Gastroesophageal sphincter (tissue), 4 donors: ENCODE measurements at regions not wholly inside any gene's neighbourhood (a gene's known extent, or its start where the extent isn't known, plus 50 kb on each side); places are given as distances from the start of the nearest gene placed in this dataset.

Source experiments
- ATAC-seq: fragments of 150-250 bp; one replicate; pipeline ENCODE4 v1.9.1; 2016; ENCODE audit warnings: mild to moderate bottlenecking, moderate library complexity
- H3K27ac ChIP-seq, 4 donors: fragments of 200-600 bp; sonication (generic) in 3 of 4; 1 replicate in 3 of 4; 2 replicates in 1 of 4; pipeline ENCODE4 v1.5.1; 2016 to 2019
- H3K27me3 ChIP-seq: fragments of 200-600 bp; sonication (generic); one replicate; pipeline ENCODE4 v1.5.1; 2019
- H3K36me3 ChIP-seq, 2 donors: fragments of 200-600 bp; sonication (generic); one replicate each; pipeline ENCODE4 v1.5.1; 2019; ENCODE audit warnings: control low read depth in 1 of 2
- H3K4me1 ChIP-seq, 3 donors: fragments of 200-600 bp; sonication (generic); 1 replicate in 2 of 3; 2 replicates in 1 of 3; pipeline ENCODE4 v1.5.1; 2016 to 2019; ENCODE audit warnings: control low read depth in 2 of 3
- H3K4me3 ChIP-seq, 2 donors: fragments of 200-600 bp; sonication (generic); one replicate each; pipeline ENCODE4 v1.5.1; 2019; ENCODE audit warnings: mild to moderate bottlenecking in 1 of 2, moderate library complexity in 1 of 2
- H3K9me3 ChIP-seq, 3 donors: fragments of 200-600 bp; sonication (generic); one replicate each; pipeline ENCODE4 v1.5.1; 2017 to 2019; ENCODE audit warnings: control low read depth in 2 of 3
- EP300 ChIP-seq: sonication (generic); formaldehyde crosslinking; IDR thresholded peaks from one replicate; pipeline ENCODE4 v1.6.1; 2017; ENCODE audit warnings: antibody characterized with exemption, mild to moderate bottlenecking
- POLR2A ChIP-seq, 2 donors: fragments of 450-650 bp; IDR thresholded peaks; one replicate each; pipeline ENCODE4 v1.6.1; 2017; ENCODE audit warnings: antibody characterized with exemption in 2 of 2, mild to moderate bottlenecking in 2 of 2, moderate library complexity in 1 of 2
- POLR2AphosphoS5 ChIP-seq: sonication (generic); formaldehyde crosslinking; IDR thresholded peaks from one replicate; pipeline ENCODE4 v1.6.1; 2017; ENCODE audit warnings: antibody characterized with exemption
- WGBS, 2 donors: methylation state at CpG; one replicate each; pipeline ENCODE4 v1.1.5; 2018; ENCODE audit warnings: low coverage in 1 of 2; 5-methylcytosine and 5-hydroxymethylcytosine counted together
- TF ChIP-seq, protein P1 (sequence below), 4 experiments: fragments of 200-600 bp in 2 of 4; fragments of 450-650 bp in 2 of 4; sonication (generic) in 1 of 4; IDR thresholded peaks; one replicate each; pipeline ENCODE4 v1.5.1; 2017 to 2019; ENCODE audit warnings: antibody characterized with exemption in 4 of 4, mild to moderate bottlenecking in 2 of 4, moderate library complexity in 2 of 4

DNA sequence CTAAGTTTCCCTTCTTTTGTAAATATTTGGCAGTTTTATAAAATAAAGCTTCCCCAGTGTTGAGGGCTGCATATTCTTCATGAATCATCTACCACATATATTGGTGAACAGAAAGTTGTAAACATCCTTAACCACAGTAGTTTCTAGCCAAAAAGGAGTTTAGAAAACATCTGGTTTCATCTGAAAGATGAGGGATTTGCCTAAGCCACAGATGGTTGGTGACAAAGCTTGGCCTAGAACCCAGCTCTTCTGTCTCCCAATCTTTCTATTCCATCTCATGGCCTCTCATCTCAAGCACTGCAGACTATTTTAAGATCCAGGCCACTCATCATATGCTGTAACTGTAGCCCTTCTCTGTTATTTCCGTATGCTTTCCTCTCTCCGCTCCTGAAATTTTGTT, 232.3 kb upstream of the TRPM3 start:
- no peaks in the 10 kb centered on the region for H3K9me3 ChIP-seq
- 40 to 45% methylated on average over 1 to 2 of the region's 2 CpGs for WGBS, 2 donors
- no peaks in the 10 kb centered on the region for H3K4me1 ChIP-seq
- H3K27me3 ChIP-seq = no peaks in the 10 kb centered on the region
- TF ChIP-seq POLR2AphosphoS5 (no peak), EP300 (no peak), POLR2A (IDR thresholded peaks at IDR 0.05) (no peak)
- TF ChIP-seq, protein P1, sequence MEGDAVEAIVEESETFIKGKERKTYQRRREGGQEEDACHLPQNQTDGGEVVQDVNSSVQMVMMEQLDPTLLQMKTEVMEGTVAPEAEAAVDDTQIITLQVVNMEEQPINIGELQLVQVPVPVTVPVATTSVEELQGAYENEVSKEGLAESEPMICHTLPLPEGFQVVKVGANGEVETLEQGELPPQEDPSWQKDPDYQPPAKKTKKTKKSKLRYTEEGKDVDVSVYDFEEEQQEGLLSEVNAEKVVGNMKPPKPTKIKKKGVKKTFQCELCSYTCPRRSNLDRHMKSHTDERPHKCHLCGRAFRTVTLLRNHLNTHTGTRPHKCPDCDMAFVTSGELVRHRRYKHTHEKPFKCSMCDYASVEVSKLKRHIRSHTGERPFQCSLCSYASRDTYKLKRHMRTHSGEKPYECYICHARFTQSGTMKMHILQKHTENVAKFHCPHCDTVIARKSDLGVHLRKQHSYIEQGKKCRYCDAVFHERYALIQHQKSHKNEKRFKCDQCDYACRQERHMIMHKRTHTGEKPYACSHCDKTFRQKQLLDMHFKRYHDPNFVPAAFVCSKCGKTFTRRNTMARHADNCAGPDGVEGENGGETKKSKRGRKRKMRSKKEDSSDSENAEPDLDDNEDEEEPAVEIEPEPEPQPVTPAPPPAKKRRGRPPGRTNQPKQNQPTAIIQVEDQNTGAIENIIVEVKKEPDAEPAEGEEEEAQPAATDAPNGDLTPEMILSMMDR (IDR thresholded peaks at IDR 0.05) = no peak
- H3K27ac ChIP-seq = no peak overlapping the region
- no peak overlapping the region for H3K4me3 ChIP-seq
- ATAC-seq = no peak
- H3K36me3 ChIP-seq = no peaks in the 10 kb centered on the region

DNA sequence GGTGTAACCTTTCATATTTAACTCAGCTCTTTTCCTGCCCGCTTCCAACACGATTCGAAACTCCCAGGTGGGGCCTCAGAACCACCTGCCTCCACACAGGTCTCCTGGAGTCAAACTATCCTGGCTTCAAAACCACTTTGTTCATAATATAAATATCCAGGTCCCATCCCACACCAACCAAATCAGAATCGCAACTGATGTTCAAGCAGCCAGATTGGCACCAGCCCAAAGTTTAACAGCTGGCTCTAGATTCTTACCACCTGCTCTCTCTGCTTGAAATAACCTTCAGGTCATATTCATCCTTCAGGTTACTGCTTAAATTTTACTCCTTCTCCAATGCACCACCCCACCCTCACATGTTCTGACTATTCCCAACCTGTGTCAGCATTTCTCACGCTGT, 231.4 kb upstream of the TRPM3 start:
- Histone ChIP-seq H3K27ac (no peak overlapping the region), H3K36me3 (no peaks in the 10 kb centered on the region), H3K27me3 (no peaks in the 10 kb centered on the region), H3K4me1 (no peaks in the 10 kb centered on the region), H3K9me3 (no peaks in the 10 kb centered on the region), H3K4me3 (no peak overlapping the region)
- 52 to 71% methylated on average over 5 of the region's 5 CpGs for WGBS, 2 donors
- no peak for ATAC-seq
- TF ChIP-seq, protein P1 (IDR thresholded peaks at IDR 0.05) = no peak
- TF ChIP-seq POLR2AphosphoS5 = no peak
- no peak for TF ChIP-seq POLR2A (IDR thresholded peaks at IDR 0.05)
- no peak for TF ChIP-seq EP300

DNA sequence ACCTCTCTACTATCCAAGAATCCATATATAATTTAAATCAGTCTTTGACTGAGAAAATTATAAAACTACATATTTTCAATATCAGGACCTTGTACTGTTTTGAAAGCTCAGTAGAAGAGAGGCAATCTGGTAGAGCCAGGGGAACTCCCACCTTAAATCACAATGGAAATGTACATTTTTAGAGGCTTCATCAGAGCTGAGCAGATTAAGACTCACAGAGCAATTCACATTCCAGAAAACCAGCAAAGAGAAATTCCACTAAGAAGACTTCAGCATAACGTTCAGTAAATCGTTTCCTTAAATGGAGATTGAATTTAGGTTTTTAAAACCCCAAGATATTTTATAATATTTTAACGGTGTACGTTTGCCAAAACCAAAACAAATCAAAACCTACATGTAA, 227.8 kb upstream of the TRPM3 start:
- no peak for ATAC-seq
- WGBS, 2 donors = 41 to 46% methylated on average over 4 of the region's 4 CpGs

DNA sequence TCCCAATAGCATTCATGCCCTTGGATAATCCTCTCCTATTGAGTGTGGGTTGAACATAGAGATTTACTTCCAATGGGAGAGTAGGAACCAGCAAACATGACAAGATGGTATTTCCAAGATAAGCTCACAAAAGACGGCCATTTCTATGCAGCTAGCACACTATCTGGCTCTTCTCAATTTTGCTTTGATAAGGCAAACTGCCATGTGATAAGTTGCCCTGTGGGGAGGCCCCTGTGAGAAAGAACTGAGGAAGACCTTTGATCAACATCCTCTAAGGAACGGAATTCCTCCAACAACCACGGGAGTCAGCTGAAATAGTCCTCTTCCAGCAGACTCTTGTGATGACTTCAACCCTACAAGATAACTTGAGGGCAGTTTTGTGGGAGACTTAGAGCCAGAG, 211.9 kb upstream of the TRPM3 start:
- H3K9me3 ChIP-seq = peaks cover 0 to 13% (median 0%) of the 10 kb centered on the region in 3 donors
- no peaks in the 10 kb centered on the region for H3K36me3 ChIP-seq
- H3K27ac ChIP-seq = no peak overlapping the region
- no peak overlapping the region for H3K4me3 ChIP-seq
- ATAC-seq = no peak
- TF ChIP-seq POLR2A (IDR thresholded peaks at IDR 0.05) = no peak
- TF ChIP-seq EP300 = no peak
- no peaks in the 10 kb centered on the region for H3K27me3 ChIP-seq
- 50 to 64% methylated on average over 1 to 3 of the region's 3 CpGs for WGBS, 2 donors
- H3K4me1 ChIP-seq = no peaks in the 10 kb centered on the region

More for the DNA sequence above, 227.8 kb upstream of the TRPM3 start:
- Histone ChIP-seq H3K4me3 (no peak overlapping the region), H3K27ac (no peak overlapping the region), H3K4me1 (no peaks in the 10 kb centered on the region), H3K36me3 (no peaks in the 10 kb centered on the region), H3K27me3 (no peaks in the 10 kb centered on the region), H3K9me3 (no peaks in the 10 kb centered on the region)
- TF ChIP-seq, protein P1 (IDR thresholded peaks at IDR 0.05) = no peak
- TF ChIP-seq POLR2AphosphoS5 (no peak), EP300 (no peak)

DNA sequence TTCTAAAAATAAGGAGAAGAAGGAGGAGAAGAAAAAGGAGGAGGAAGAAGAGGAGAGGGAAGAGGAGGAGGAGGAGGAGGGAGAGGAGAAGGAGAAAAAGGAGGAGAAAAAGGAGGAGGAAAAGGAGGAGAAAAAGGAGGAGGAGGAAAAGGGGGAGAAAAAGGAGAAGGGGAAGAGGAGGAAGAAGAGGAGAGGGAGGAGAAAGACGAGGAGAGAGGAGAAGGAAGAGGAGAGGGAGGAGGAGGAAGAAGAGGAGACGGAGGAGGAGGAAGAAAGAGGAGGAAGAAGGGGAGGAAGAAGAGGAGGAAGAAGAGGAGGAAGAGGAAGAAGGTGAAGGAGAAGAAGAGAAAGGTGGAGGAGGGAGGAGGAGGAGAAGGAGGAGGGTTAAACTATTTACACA, 210.2 kb upstream of the TRPM3 start:
- 60% methylated on average over 2 of the region's 2 CpGs; no CpG with 5 or more reads in 1 of the 2 donors for WGBS, 2 donors
- no peaks in the 10 kb centered on the region for H3K36me3 ChIP-seq

More for the DNA sequence above, 210.2 kb upstream of the TRPM3 start:
- Histone ChIP-seq H3K9me3 (peaks cover 0 to under 1% (median 0%) of the 10 kb centered on the region in 3 donors), H3K4me3 (no peak overlapping the region), H3K27me3 (no peaks in the 10 kb centered on the region), H3K27ac (no peak overlapping the region), H3K4me1 (no peaks in the 10 kb centered on the region)
- TF ChIP-seq POLR2AphosphoS5 = no peak
- TF ChIP-seq EP300 = no peak
- TF ChIP-seq POLR2A (IDR thresholded peaks at IDR 0.05) = no peak
- TF ChIP-seq, protein P1 (IDR thresholded peaks at IDR 0.05) = no peak
- no peak for ATAC-seq
